ENCODE measurements at regions not wholly inside any gene's neighbourhood (a gene's known extent, or its start where the extent isn't known, plus 50 kb on each side); places are given as distances from the start of the nearest gene placed in this dataset.

DNA sequence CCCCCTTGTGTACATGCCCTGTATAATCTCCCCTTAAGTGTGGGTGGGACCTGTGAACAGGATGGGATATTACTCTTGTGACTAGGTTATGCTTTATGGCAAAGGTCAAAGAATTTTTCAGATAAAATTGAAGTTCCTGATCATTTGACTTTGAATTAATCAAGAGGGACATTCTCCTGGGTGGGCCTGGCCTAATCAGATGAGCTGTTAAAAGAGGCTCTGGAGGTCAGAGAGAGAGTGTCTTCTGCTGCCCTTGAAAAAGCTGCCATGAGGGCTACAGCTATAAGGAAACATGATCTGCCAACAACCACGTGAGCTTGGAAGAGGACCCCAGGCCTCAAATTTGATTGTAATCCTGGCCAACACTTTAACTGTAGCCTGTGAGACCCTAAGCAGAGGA, 125.6 kb upstream of the CSF3R start:
- 45% methylated on average over 1 of the region's 1 CpG for WGBS
- no peaks in the 10 kb centered on the region for H3K36me3 ChIP-seq (ENCODE audit: control insufficient read depth in 4 of 4, insufficient read depth in 3 of 4, low read depth in 1 of 4, low read length in 3 of 4)
- H3K27me3 ChIP-seq (ENCODE audit: control insufficient read depth in 4 of 4, insufficient read depth in 4 of 4, low read length in 3 of 4), result peaks cover 0 to 3% (median 0%) of the 10 kb centered on the region in 4 donors
- no peak overlapping the region for H3K9ac ChIP-seq (ENCODE audit: low read depth in 1 of 2, low read length in 2 of 2)
- H3K4me3 ChIP-seq (ENCODE audit: low read depth in 1 of 3, low read length in 3 of 3), result no peak overlapping the region
- TF ChIP-seq HNF4A (conservative IDR thresholded peaks at IDR 0.05) (no peak), HNF4G (IDR thresholded peaks at IDR 0.05) (no peak), FOXA1 (IDR thresholded peaks at IDR 0.05) (no peak), JUND (IDR thresholded peaks at IDR 0.05) (no peak), RAD21 (IDR thresholded peaks at IDR 0.05) (no peak), TAF1 (conservative IDR thresholded peaks at IDR 0.05) (no peak), RXRA (IDR thresholded peaks at IDR 0.05) (no peak), SP1 (IDR thresholded peaks at IDR 0.05) (no peak), NR2F2 (IDR thresholded peaks at IDR 0.05) (no peak)
- TF ChIP-seq, protein P1, sequence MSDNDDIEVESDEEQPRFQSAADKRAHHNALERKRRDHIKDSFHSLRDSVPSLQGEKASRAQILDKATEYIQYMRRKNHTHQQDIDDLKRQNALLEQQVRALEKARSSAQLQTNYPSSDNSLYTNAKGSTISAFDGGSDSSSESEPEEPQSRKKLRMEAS (IDR thresholded peaks at IDR 0.05), result no peak
- TF ChIP-seq, protein P2, sequence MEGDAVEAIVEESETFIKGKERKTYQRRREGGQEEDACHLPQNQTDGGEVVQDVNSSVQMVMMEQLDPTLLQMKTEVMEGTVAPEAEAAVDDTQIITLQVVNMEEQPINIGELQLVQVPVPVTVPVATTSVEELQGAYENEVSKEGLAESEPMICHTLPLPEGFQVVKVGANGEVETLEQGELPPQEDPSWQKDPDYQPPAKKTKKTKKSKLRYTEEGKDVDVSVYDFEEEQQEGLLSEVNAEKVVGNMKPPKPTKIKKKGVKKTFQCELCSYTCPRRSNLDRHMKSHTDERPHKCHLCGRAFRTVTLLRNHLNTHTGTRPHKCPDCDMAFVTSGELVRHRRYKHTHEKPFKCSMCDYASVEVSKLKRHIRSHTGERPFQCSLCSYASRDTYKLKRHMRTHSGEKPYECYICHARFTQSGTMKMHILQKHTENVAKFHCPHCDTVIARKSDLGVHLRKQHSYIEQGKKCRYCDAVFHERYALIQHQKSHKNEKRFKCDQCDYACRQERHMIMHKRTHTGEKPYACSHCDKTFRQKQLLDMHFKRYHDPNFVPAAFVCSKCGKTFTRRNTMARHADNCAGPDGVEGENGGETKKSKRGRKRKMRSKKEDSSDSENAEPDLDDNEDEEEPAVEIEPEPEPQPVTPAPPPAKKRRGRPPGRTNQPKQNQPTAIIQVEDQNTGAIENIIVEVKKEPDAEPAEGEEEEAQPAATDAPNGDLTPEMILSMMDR (IDR thresholded peaks at IDR 0.05; ENCODE audit: low read depth, low read length, missing input control), result no peak
- TF ChIP-seq, protein P3, sequence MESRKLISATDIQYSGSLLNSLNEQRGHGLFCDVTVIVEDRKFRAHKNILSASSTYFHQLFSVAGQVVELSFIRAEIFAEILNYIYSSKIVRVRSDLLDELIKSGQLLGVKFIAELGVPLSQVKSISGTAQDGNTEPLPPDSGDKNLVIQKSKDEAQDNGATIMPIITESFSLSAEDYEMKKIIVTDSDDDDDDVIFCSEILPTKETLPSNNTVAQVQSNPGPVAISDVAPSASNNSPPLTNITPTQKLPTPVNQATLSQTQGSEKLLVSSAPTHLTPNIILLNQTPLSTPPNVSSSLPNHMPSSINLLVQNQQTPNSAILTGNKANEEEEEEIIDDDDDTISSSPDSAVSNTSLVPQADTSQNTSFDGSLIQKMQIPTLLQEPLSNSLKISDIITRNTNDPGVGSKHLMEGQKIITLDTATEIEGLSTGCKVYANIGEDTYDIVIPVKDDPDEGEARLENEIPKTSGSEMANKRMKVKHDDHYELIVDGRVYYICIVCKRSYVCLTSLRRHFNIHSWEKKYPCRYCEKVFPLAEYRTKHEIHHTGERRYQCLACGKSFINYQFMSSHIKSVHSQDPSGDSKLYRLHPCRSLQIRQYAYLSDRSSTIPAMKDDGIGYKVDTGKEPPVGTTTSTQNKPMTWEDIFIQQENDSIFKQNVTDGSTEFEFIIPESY (IDR thresholded peaks at IDR 0.05), result no peak
- TF ChIP-seq, protein P4, sequence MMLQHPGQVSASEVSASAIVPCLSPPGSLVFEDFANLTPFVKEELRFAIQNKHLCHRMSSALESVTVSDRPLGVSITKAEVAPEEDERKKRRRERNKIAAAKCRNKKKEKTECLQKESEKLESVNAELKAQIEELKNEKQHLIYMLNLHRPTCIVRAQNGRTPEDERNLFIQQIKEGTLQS (IDR thresholded peaks at IDR 0.05), result no peak
- no peak overlapping the region for H3K27ac ChIP-seq (ENCODE audit: low read depth in 1 of 2, low read length in 2 of 2)
- H3K9me3 ChIP-seq (ENCODE audit: control insufficient read depth in 4 of 4, low read length in 3 of 4), result no peaks in the 10 kb centered on the region
- H3K4me1 ChIP-seq (ENCODE audit: control insufficient read depth in 4 of 4, insufficient read depth in 4 of 4, low read length in 3 of 4), result no peaks in the 10 kb centered on the region
- no peak for DNase-seq (ENCODE audit: low spot score)

DNA sequence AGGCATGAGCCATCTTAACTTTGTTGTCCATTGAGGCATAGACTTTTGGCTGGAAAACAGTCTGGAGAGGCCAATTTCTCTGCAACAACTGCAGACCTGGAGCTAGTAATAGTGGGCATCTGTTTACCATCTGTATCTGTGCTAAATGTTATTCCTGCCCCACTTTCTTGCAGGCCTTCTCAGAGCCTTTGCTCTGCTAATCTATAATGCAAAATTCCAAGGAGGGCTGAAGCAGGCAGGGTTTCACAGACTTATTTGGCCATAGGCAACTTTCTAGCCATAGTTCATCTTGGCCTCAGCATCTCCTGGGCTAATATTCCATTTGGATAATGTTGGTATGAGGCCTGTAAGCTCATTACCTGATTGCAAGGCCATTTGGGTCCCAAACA, 124.5 kb upstream of the CSF3R start:
- Histone ChIP-seq H3K27me3 (ENCODE audit: control insufficient read depth in 4 of 4, insufficient read depth in 4 of 4, low read length in 3 of 4) (peaks cover 0 to 3% (median 0%) of the 10 kb centered on the region in 4 donors), H3K9ac (ENCODE audit: low read depth in 1 of 2, low read length in 2 of 2) (no peak overlapping the region), H3K36me3 (ENCODE audit: control insufficient read depth in 4 of 4, insufficient read depth in 3 of 4, low read depth in 1 of 4, low read length in 3 of 4) (no peaks in the 10 kb centered on the region), H3K27ac (ENCODE audit: low read depth in 1 of 2, low read length in 2 of 2) (no peak overlapping the region), H3K9me3 (ENCODE audit: control insufficient read depth in 4 of 4, low read length in 3 of 4) (no peaks in the 10 kb centered on the region), H3K4me3 (ENCODE audit: low read depth in 1 of 3, low read length in 3 of 3) (no peak overlapping the region), H3K4me1 (ENCODE audit: control insufficient read depth in 4 of 4, insufficient read depth in 4 of 4, low read length in 3 of 4) (no peaks in the 10 kb centered on the region)
- DNase-seq (ENCODE audit: low spot score), result no peak
- TF ChIP-seq NR2F2 (IDR thresholded peaks at IDR 0.05), result no peak
- no peak for TF ChIP-seq YY1 (IDR thresholded peaks at IDR 0.05)
- no peak for TF ChIP-seq EGR1 (IDR thresholded peaks at IDR 0.05; ENCODE audit: low read depth in 2 of 2)
- TF ChIP-seq HNF4G (IDR thresholded peaks at IDR 0.05), result no peak
- TF ChIP-seq SP1 (IDR thresholded peaks at IDR 0.05), result no peak
- TF ChIP-seq, protein P1 (IDR thresholded peaks at IDR 0.05), result no peak
- no peak for TF ChIP-seq RXRA (IDR thresholded peaks at IDR 0.05)
- TF ChIP-seq, protein P2 (IDR thresholded peaks at IDR 0.05; ENCODE audit: low read depth, low read length, missing input control), result no peak
- no peak for TF ChIP-seq HNF4A (conservative IDR thresholded peaks at IDR 0.05)
- TF ChIP-seq RAD21 (IDR thresholded peaks at IDR 0.05), result no peak
- TF ChIP-seq, protein P3 (IDR thresholded peaks at IDR 0.05), result no peak
- TF ChIP-seq FOXA2 (IDR thresholded peaks at IDR 0.05), result no peak
- no peak for TF ChIP-seq GABPA (IDR thresholded peaks at IDR 0.05 in 1 of 2, conservative IDR thresholded peaks at IDR 0.05 in 1 of 2)
- TF ChIP-seq TAF1 (conservative IDR thresholded peaks at IDR 0.05), result no peak

All from liver (tissue), 8 donors.